Brain microvascular endothelial cell (primary cell): ENCODE measurements at regions not wholly inside any gene's neighbourhood (a gene's known extent, or its start where the extent isn't known, plus 50 kb on each side); places are given as distances from the start of the nearest gene placed in this dataset.

Experiments used
- DNase-seq: peaks from one replicate; pipeline ENCODE4 v3.0.0-alpha.2; 2020
- H3K27ac ChIP-seq: fragments of 250-450 bp; sonication (Bioruptor Pico); 2 replicates; pipeline ENCODE4 v1.5.1; 2020; ENCODE audit warnings: mild to moderate bottlenecking, moderate library complexity
- H3K27me3 ChIP-seq: fragments of 250-450 bp; sonication (Bioruptor Pico); replicated peaks from 2 replicates; pipeline ENCODE4 v1.5.1; 2020; ENCODE audit warnings: mild to moderate bottlenecking
- H3K36me3 ChIP-seq: fragments of 250-450 bp; sonication (Bioruptor Pico); replicated peaks from 2 replicates; pipeline ENCODE4 v1.5.1; 2020; ENCODE audit warnings: mild to moderate bottlenecking
- H3K4me3 ChIP-seq: 2 replicates; pipeline ENCODE4 v1.5.1; 2011; ENCODE audit warnings: low read depth, mild to moderate bottlenecking, control low read depth, low read length, moderate library complexity
- in situ Hi-C: cut with HindIII; loops from 2 replicates; pipeline ENCODE4 v1.10.0; 2017; ENCODE audit warnings: low sequenced_read_pairs, low pct_ligation_motif_present
- TF ChIP-seq, protein P1 (sequence below): IDR thresholded peaks from 2 replicates; pipeline ENCODE4 v1.5.1; 2011; ENCODE audit warnings: low read depth, mild to moderate bottlenecking, moderate library complexity, low read length, control low read depth, inconsistent platforms; ENCODE audit errors: missing control alignments

DNA sequence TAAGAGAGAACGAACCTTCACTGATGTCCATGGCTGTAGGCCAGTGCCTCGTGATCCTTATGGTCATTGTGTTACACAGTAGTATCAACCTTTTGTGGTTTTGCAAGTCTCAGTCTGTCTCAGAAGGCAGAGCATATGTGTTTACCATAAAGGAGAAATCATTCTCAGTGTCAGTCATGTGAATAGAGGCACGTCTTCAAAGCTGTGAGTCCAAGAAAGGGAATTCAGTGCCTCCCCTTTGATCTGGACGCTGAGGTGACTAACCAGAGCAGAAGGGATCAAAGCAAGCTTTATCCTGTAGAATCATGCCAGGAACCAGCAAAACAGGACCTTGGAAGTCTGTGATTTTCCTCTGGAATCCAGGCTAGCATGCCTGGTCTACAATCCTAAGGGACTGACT is 433.9 kb downstream of the DNAH5 start:
- no peaks in the 10 kb centered on the region for H3K36me3 ChIP-seq
- TF ChIP-seq, protein P1, sequence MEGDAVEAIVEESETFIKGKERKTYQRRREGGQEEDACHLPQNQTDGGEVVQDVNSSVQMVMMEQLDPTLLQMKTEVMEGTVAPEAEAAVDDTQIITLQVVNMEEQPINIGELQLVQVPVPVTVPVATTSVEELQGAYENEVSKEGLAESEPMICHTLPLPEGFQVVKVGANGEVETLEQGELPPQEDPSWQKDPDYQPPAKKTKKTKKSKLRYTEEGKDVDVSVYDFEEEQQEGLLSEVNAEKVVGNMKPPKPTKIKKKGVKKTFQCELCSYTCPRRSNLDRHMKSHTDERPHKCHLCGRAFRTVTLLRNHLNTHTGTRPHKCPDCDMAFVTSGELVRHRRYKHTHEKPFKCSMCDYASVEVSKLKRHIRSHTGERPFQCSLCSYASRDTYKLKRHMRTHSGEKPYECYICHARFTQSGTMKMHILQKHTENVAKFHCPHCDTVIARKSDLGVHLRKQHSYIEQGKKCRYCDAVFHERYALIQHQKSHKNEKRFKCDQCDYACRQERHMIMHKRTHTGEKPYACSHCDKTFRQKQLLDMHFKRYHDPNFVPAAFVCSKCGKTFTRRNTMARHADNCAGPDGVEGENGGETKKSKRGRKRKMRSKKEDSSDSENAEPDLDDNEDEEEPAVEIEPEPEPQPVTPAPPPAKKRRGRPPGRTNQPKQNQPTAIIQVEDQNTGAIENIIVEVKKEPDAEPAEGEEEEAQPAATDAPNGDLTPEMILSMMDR: no peak
- no peaks in the 10 kb centered on the region for H3K27me3 ChIP-seq
- no peak overlapping the region for H3K4me3 ChIP-seq
- no peak overlapping the region for H3K27ac ChIP-seq
- in situ Hi-C loops: no loop called here
- no peak for DNase-seq

DNA sequence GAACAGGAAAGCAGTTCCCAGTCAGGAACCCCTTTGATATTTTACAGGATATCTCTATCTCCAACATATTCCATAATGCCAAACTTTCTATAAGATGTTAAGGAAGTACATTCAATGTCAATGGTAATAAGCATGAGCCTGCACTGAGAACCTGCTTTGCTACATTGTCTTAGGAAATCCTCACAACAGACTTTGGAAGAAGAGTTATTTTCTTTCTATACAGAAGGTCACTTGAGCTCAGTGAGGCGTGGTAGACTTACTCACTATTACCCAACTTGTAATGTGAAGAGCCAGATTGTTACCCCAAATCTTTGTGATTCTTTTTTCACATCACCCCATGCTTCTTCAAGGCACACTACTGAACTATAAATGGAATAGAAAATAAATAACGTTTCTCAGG is 435.9 kb downstream of the DNAH5 start:
- Histone ChIP-seq H3K36me3 (no peaks in the 10 kb centered on the region), H3K4me3 (no peak overlapping the region), H3K27ac (no peak overlapping the region), H3K27me3 (no peaks in the 10 kb centered on the region)
- DNase-seq: no peak
- TF ChIP-seq, protein P1: no peak
- in situ Hi-C loops: no loop called here

DNA sequence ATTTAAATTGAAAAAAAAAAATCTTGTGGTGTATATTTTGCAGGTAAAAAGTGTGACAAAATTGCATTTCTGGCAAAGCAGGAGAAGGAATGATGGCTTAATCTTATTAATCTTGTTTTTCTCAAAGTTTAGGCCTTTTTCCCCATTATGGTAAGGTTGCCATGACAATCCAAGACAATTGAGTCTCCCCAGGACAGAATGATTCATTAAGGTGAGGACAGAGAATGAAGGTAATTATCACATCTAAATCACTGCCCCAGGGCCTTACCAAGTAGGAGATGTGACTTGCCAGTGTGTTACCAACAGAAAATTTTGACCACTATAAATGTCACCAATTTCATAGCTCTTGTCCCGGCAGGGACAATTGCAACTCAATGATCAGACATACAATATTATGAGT is 439.2 kb downstream of the DNAH5 start:
- no peak overlapping the region for H3K4me3 ChIP-seq
- DNase-seq: no peak
- no peaks in the 10 kb centered on the region for H3K36me3 ChIP-seq
- no peaks in the 10 kb centered on the region for H3K27me3 ChIP-seq
- in situ Hi-C loops: no loop called here
- TF ChIP-seq, protein P1: no peak
- H3K27ac ChIP-seq: no peak overlapping the region

DNA sequence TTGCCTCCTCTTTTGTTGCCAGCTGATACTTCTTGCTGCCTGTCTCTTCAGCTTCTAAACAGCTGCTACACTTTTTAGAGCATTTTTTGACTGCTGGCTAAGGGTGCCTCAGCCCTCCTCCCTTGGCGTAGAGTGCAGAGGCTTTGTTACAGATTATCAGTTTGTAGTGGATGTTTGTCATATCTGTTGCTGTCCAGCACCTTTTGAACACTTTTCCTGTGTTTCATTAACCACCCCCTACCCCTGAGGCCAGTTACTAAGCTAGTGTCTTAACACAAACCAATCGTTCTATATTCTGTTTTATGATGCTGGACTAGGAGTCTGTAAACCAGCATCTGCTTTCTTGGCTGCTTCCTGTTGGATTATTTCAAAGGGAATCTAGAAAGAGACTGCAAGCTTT is 441.5 kb downstream of the DNAH5 start:
- Histone ChIP-seq H3K27ac (no peak overlapping the region), H3K36me3 (no peaks in the 10 kb centered on the region), H3K4me3 (no peak overlapping the region), H3K27me3 (no peaks in the 10 kb centered on the region)
- TF ChIP-seq, protein P1: no peak
- DNase-seq: no peak
- in situ Hi-C loops: no loop called here

DNA sequence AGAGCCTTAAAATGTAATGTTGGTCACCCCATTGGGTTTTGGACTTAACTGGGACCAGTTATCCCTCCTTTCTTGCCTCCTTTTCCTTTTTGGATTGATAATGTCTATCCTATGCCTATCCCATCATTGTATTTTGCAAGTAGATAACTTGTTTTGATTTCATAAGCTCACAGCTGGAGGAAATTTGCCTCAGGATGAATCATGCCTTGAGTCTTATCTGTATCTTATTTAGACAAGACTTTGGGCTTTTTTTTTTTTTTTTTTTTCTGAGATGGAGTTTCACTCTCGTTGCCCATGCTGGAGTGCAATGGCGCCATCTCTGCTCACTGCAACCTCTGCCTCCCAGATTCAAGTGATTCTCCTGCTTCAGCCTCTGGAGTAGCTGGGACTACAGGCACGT is 443.3 kb downstream of the DNAH5 start:
- in situ Hi-C loops: no loop called here
- peak; percentile 50 for DNase-seq
- TF ChIP-seq, protein P1: peak; percentile 15

DNA sequence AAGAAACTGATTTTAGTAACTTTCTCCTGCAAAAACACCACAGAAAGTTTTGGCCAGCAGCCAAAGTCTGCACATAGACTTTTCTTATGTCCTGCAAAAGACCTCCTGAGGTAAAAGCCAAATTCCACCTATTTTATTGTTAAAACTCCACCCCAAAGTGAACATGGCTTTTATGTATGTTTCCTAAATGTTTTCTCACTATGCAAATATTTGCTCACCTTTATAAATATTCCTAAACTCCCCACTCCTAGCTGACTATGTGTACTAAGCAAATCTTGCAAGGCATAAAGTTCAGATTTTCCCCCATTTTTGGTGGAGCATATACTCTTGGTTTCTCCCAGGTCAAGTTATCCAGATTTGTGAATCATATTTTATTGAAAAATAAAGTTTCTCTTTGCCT is 446.2 kb downstream of the DNAH5 start:
- Histone ChIP-seq H3K4me3 (no peak overlapping the region), H3K27ac (no peak overlapping the region), H3K36me3 (no peaks in the 10 kb centered on the region), H3K27me3 (no peaks in the 10 kb centered on the region)
- in situ Hi-C loops: no loop called here
- TF ChIP-seq, protein P1: no peak
- no peak for DNase-seq

More for the DNA sequence above, 443.3 kb downstream of the DNAH5 start:
- Histone ChIP-seq H3K27me3 (no peaks in the 10 kb centered on the region), H3K27ac (no peak overlapping the region), H3K36me3 (no peaks in the 10 kb centered on the region), H3K4me3 (no peak overlapping the region)
